DMS79 treated with DMSO at 0.1 percent for 48 hours (cell line): ENCODE measurements at regions not wholly inside any gene's neighbourhood (a gene's known extent, or its start where the extent isn't known, plus 50 kb on each side); places are given as distances from the start of the nearest gene placed in this dataset.

ENCODE experiments used
- DNase-seq: peaks from one replicate; lab custom pipeline; 2025; lab: John Stamatoyannopoulos, UW

DNA sequence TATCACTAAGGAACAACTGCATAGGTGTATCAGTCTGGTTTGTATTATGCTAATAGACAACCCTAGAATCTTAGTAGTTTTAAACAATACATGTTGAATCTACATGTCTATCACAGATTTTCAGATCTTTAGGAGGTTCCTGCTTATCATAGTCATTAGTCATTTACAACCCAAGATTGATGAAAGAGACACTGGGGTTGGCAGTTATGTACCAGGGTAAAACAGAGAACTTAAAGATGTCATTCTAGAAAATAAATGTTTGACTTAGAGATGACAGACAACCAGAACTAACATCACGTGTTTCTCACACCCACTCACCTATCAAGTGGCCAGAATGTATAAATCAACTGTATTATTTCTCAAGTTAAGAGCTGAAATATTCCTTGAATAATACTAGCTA lies 181.9 kb downstream of the PABPC4L start:
- no peak for DNase-seq

GRCh38 chr4:134018846-134019245 lies 182.7 kb downstream of the PABPC4L start:
- no peak for DNase-seq

GRCh38 chr4:134001057-134001456 lies 200.5 kb downstream of the PABPC4L start:
- DNase-seq = no peak

DNA sequence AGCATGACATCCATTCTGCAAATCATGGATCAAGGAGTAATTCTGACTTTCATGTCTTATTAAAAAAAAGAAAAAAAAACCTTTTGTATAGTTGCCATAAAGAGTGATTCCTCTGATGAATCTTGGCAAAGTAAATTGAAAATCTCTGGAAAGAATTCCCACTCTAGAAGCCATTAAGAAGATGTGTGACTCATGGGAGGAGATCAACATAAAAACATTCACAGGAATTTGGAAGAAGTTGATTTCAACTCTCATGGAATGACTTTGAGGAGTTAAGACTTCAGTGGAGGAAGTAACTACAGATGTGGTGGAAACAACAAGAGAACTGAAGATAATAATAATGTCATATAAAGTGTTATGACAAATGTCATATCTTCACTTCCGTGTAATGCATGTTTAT lies 204.2 kb downstream of the PABPC4L start:
- DNase-seq = no peak

- no peak for DNase-seq
Measured at GRCh38 chr4:133996431-133997121, 205.0 kb downstream of the PABPC4L start.

- DNase-seq = no peak
Measured at GRCh38 chr4:133995243-133995960, 206.2 kb downstream of the PABPC4L start.

GRCh38 chr4:133982533-133983224 lies 218.9 kb downstream of the PABPC4L start:
- DNase-seq = no peak

- DNase-seq = no peak
Measured at GRCh38 chr4:133981327-133981726, 220.3 kb downstream of the PABPC4L start.

DNA sequence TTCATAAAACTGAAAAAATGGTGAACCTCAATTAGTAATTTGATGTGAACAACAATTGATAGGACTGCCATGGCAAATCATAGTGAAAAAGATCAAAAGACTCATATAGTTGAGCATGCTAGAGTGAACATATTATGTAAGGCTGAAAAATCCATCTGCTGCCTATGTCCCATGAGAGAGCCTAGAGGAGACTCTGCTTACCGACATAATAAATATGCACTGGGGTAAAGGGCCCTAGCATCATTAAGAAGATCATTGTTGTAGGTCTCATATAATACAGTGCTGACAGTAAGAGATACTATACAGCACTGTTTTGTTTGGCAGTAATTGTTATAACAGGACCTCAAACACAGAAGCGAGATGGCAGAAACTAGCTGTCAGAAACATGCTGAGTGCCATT lies 229.0 kb downstream of the PABPC4L start:
- no peak for DNase-seq

- no peak for DNase-seq
Measured at GRCh38 chr4:133969202-133969848, 232.3 kb downstream of the PABPC4L start.

DNA sequence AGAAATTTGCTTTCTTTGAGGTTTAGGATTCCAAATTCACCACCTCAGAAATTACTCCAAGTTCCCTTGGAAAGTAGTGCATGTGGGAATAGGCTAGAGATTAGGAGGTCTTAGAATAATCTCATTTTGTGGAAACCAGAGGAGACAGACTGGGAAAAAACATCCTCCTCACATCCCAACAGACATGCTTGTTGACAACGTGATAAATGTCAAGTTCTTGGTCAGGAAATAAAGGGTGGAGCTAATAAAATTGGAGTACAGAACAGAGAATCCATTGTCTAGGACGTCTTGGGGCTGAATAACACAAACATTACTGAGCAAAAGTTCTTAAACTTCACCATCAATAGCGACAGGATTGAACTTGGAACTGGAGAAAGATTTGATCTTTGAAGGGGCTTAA lies 233.4 kb downstream of the PABPC4L start:
- DNase-seq = no peak

DNA sequence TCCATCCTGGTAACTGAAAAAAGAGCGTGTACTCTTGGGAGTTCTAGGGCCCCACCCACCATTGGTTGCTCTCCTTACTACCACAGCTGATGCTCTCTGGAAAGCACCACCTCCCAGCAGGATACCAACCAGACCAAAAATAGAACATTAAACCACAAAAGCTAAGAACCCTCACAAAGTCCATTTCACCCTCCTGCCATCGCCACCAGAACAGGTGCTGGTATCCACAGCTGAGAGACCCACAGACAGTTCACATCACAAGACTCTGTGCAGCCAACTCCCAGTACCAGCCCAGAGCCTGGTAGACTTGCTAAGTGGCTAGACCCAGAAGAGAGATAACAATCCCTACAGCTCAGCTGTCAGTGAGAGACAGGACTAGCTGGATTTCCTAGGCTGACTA lies 240.6 kb downstream of the PABPC4L start:
- DNase-seq = no peak

- no peak for DNase-seq
Measured at GRCh38 chr4:133943081-133943480, 258.5 kb downstream of the PABPC4L start.

GRCh38 chr4:133938061-133938460 lies 263.5 kb downstream of the PABPC4L start:
- DNase-seq = no peak

- no peak for DNase-seq
Measured at GRCh38 chr4:133929531-133930239, 271.9 kb downstream of the PABPC4L start.

DNA sequence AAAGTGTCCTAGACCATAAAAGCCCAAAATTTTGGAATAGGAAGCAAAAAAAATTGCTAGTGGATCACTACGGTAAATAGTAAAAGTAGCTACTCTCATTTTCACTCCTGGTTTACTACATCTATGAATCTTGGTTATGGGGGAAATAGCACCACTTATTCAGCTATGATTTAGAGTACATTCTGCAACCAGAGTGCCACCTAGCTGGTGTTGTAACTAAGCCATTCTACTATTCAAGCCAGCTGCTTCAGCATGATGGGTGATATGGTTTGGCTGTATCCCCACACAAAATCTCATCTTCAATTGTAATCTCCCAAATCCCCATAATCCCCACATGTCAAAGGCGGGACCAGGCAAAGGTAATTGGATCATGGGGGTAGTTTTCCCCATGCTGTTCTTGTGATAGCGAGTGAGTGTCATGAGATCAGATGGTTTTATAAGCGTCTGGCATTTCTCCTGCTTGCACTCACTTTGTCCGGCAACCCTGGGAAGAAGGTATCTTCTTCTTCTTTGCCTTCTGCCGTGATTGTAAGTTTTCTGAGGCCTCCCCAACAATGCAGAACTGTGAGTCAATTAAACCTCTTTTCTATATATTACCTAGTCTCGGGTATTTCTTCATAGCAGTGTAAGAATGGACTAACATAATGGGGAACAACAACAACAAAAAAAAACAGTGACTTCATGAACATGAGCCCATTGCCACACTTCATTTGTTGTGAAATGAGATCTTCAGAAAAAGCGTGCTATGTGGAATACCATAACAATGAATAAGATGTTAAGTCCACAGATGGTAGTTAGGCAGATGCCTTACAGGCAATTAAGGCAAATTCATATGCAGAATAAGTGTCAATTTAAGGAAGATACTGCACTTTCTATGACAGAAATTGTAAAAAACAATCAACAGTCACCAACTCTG lies 280.1 kb downstream of the PABPC4L start:
- no peak for DNase-seq

DNA sequence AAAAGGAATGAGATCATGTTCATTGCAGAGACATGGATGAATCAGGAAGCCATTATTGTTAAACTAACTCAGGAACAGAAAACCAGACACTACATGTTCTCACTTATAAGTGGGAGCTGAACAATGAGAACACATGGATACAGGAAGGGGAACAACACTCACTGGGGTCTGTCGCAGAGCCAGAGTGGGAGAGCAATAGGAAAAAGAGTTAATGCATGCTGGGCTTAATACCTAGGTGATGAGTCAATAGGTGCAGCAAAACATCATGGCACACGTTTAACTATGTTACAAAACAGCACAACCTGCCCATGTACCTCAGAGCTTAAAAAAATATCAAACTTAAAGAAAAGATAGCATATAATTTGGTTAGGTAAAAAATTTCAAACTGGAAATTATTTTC lies 281.4 kb downstream of the PABPC4L start:
- no peak for DNase-seq

- DNase-seq = no peak
Measured at GRCh38 chr4:133910165-133910564, 291.4 kb downstream of the PABPC4L start.

DNA sequence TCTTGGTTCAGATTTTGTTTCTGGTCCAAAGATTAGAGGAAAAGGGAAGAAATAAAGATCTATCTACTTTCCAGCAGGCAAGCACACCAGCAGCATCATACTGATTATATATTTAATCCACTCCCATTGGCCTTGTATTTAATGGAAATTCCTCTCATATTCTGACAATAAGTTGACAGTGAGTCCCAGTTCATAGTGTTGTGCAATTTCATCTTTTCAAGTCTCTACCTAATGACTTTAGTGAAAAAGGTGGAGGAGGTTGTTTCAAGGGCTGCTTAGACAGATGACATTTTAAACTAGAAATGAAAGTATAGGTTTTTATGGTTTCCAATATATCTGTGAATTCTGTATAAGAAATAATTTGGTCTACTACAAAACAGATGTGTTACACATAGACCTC lies 298.6 kb downstream of the PABPC4L start:
- no peak for DNase-seq

GRCh38 chr4:133891011-133891410 lies 310.6 kb downstream of the PABPC4L start:
- no peak for DNase-seq

DNA sequence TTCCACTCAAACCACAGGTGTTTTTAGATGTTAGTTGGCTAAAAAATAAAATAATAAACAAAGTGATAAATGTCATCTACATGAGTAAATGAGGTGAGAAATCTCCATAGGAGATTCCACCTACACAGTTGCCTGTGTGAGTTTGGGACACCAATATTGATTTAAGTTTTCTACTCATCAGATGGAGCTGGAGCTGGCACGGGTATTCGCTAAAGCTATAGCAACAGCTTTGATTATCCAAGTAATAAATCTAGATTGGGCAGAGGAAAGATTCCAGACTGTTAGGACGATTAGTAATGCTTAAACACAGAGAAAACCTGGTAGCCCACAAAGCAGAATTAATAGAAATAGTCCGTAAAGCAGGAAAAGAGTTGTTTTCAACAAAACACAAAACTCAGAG lies 313.9 kb downstream of the PABPC4L start:
- DNase-seq = no peak
